Loucy (cell line): ENCODE measurements at regions not wholly inside any gene's neighbourhood (a gene's known extent, or its start where the extent isn't known, plus 50 kb on each side); places are given as distances from the start of the nearest gene placed in this dataset.

ENCODE experiments used
- CTCF ChIP-seq: fragments of 200-600 bp; sonication (generic); conservative IDR thresholded peaks from 2 replicates; pipeline ENCODE4 v1.5.1; 2014; ENCODE audit warnings: mild to moderate bottlenecking, antibody characterized with exemption, low read length
- EZH2phosphoT487 ChIP-seq: fragments of 200-600 bp; IDR thresholded peaks from 2 replicates; pipeline ENCODE4 v1.6.1; 2018; ENCODE audit warnings: antibody characterized with exemption, mild to moderate bottlenecking, moderate library complexity, borderline replicate concordance

GRCh38 chr2:235160281-235160810 lies 208.5 kb downstream of the SH3BP4 start:
- TF ChIP-seq CTCF (no peak), EZH2phosphoT487 (no peak)
